ENCODE measurements at regions not wholly inside any gene's neighbourhood (a gene's known extent, or its start where the extent isn't known, plus 50 kb on each side); places are given as distances from the start of the nearest gene placed in this dataset.
"Not testable (repeated sequence)": the region's sequence is repeated elsewhere in the genome, so short reads cannot be mapped to it uniquely, and the experiment has no call there.

DNA sequence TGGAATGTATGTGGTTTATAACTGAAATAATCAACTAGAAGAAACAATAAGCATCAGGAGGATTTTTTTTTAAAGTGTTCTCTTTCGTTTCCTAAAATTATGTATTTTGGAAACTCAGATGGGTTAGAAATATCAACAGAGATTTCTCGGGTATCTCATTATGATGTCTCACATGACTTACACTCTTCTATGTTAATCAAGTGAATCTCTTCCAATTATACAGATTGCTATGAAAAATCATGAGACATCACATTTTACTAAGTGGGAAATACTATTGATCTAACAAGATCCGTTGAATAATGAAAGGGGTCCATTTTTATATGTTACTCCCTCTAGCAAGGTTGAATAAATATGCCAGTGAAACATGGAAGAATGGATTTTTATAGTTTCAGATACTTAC lies 54.7 kb upstream of the NRIP1 start:
- no peak for DNase-seq

DNA sequence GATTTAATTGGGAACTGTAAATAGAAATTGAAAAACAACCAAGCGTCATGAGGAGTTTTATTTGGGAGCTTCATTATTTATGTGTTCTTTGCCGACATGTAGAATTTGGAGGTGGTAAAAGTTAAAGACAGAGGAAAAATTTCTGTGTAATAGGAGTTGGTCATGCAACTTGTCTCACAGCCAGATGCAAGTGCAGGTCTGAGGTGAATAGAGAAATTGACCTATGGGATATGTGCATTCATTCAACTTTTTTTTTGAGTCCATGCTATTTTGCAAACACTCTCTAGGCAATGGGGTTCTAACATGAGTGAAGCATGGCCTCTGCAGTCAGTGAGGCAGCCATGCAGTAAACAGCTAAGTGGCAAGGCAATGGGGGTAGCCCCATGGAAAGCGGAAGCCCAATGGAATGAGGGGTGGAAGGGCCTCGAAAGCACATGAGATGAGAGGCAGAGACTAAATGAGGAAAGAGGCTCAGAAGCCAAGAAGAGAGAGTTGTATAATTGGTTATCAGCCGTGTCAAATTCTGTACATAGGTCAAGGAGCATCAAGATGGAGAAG lies 56.4 kb upstream of the NRIP1 start:
- DNase-seq: no peak

DNA sequence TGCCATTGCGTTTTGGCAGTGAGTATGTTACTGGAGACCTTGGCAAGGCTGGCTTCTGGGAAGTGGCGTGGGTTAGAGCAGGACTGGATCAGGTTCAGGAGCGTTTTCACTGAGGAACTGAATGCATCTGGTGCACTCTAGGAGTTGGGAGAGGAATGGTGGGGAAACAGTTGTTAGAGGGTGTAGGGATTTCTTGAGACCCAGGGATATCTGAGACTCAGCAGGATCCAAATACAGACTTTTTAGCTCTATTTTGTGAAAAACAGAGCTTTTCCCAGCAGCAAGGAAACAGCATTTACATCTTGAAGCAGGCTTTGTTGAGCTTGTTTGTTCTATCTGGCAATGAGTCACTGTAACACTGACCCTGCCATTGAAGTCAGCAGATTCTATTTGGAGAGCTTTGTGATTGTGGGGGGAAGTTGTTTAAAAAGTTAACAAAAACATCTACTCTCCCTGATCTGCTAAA lies 56.9 kb upstream of the NRIP1 start:
- no peak for DNase-seq

DNA sequence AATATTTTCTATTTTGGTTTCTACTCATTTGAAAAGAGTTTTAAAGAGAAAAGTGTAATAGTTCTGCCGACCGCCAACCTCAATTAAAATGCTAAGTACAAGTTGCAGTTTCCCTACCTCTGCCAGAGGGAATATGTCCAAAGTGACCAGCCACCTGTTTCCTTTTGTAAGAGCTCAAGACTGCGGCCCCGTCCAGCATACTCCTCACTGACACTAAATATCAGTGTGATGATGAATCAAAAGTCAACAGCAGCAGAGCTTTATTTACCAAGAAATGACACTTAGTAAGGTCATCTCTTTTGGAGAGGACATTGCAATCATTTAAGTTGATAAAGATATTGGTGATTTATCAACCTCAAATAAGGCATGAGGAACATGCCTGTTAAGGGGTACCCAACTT lies 57.4 kb upstream of the NRIP1 start:
- no peak for DNase-seq

- no peak for DNase-seq
These were observed 59.9 kb upstream of the NRIP1 start for GRCh38 chr21:15124731-15125130.

DNA sequence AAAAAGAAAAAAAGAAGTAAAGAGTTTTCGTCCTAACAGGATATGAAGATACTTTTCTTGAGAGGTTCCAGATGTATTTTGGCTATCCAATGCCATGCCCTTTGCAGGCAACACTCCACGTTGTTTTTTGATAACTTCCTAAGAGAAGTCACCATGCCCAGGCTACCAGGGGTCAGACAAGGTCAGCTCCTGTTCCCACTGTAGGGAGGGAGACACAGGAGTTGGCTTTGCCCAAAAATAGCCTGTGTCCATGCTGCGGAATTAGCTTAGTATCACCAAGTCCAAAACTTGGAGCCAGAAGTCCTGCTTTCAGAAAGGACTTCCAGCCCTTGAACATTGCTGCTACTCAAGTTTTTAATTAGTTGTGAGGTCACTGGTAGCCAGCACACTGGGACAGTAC lies 62.1 kb upstream of the NRIP1 start:
- DNase-seq: no peak

DNA sequence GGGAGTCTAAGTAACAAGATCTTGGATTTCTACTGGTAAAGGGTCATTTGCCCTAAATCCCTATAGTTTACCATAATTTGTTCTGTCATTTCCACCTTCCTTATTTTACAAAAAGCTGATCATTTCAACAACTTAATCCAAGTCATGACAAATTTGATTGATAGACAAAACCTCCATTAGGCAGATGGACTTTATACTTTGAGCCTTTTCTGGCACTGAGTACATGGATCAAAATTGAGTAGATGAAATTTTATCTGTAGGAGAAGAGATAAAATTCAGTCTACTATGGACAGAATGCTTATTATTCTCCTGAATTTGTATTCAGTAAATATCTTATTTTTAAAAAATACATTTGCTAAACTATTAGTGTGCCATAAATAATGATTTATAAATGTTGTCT lies 62.6 kb upstream of the NRIP1 start:
- no peak for DNase-seq

GRCh38 chr21:15128267-15128666 lies 63.5 kb upstream of the NRIP1 start:
- no peak for DNase-seq

- not testable (repeated sequence) for DNase-seq
These were observed 63.9 kb upstream of the NRIP1 start for GRCh38 chr21:15128714-15129113.

GRCh38 chr21:15130326-15130725 lies 65.5 kb upstream of the NRIP1 start:
- no peak for DNase-seq

GRCh38 chr21:15130751-15131150 lies 66.0 kb upstream of the NRIP1 start:
- no peak for DNase-seq

- no peak for DNase-seq
These were observed 68.0 kb upstream of the NRIP1 start for GRCh38 chr21:15132781-15133180.

DNA sequence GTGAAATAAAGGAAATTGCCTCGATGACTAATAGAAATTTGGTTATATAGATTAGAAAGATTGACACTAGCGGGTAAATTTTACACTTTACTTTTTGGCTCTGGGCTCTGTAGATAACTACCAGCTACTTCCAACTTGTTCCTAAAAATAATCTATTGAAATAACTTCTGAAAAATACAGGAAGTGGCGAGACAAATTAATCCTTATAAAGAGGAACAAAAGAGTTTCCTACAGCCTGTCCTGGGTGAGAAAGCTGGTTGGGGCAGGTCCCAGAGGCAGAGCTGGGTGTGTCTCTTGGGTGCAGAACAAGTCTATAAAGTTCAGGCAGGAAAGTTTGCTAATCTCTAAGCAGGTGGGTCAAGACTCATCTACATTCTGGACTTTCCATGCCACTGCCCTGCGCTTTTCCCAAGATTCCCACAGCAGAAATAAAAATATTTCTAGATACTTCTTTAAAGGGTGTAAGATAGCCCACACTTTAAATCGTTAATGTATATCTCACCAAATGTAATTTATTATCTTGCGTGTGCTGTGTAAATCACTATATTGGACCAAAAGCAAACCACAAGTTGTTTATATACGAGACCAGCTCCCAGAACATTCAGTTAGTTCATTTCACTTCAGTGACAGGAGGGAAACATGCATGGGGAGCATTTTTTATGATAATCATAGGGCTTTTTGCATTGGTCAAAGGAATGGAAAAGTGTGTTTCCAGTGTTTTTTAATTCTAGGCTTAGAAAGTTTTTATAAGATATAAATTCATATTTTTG lies 70.1 kb upstream of the NRIP1 start:
- no peak for DNase-seq

- no peak for DNase-seq
These were observed 71.2 kb upstream of the NRIP1 start for GRCh38 chr21:15135867-15136629.

DNA sequence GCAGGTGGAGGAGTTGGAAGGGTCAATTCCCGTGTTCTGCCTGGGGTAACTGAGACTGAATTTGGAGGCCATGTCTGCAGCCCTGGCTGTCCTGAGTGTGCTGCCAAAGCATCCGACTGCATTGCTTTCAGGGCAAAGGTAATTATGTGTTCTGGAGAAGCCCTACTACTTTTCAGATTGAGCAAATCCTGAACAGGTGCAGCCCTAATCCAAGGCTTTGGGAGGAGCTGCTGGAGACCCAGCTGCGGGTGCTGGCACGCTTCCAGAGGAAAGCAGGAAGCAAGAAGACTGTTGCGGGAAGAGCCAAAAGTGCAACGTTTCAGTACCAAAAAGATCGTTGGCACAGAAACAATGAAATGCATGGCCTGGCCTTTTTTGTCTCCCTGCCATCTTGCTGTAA lies 73.7 kb upstream of the NRIP1 start:
- no peak for DNase-seq

GRCh38 chr21:15139898-15140297 lies 75.1 kb upstream of the NRIP1 start:
- no peak for DNase-seq

GRCh38 chr21:15140321-15141019 lies 75.7 kb upstream of the NRIP1 start:
- no peak for DNase-seq

GRCh38 chr21:15141261-15141970 lies 76.6 kb upstream of the NRIP1 start:
- DNase-seq: no peak

- no peak for DNase-seq
These were observed 79.2 kb upstream of the NRIP1 start for GRCh38 chr21:15144026-15144425.

- no peak for DNase-seq
These were observed 83.6 kb upstream of the NRIP1 start for GRCh38 chr21:15148437-15148836.

DNA sequence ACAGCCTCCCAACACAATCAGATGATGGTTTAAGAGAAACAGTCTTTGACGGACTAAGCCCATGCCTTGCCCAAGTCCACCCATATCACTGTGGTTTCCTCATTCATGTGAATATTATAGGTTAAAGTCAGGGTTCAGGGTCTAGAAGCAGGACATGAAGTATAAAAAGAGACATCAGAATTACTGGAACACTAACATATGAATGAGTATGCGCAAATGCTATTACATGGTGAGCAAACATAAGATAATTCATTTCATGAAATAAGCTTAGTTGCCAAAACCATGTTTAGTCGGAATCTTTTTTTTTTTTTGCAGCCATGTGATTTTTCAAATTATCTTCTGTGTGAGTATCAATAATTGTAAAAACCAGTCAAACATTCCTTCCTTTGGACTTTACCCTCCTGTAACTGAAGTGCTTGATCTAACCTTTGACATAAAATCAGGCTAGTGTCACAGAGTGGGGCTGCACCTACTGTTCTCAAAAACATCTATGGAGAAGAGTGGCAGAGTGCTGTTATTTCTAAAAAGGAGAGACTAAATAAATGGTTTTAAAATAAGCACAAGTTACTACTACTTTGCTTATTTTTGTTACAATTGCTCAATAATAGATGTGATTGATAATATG lies 84.9 kb upstream of the NRIP1 start:
- DNase-seq: no peak
